HG02798 (cell line): ENCODE measurements at regions not wholly inside any gene's neighbourhood (a gene's known extent, or its start where the extent isn't known, plus 50 kb on each side); places are given as distances from the start of the nearest gene placed in this dataset.
"Not testable (repeated sequence)": the region's sequence is repeated elsewhere in the genome, so short reads cannot be mapped to it uniquely, and the experiment has no call there.

Experiments used
- ATAC-seq: cut with Tn5 transposase; IDR thresholded peaks from one replicate; pipeline ENCODE4 v1.9.1; 2021; ENCODE audit warnings: mild to moderate bottlenecking; ENCODE audit not compliant: unreplicated experiment, poor library complexity

GRCh38 chr17:64773836-64774761 lies 112.0 kb upstream of the SMURF2 start:
- peak; percentile 63 for ATAC-seq

- no peak for ATAC-seq
Observed at GRCh38 chr17:64773386-64773835, 111.3 kb upstream of the SMURF2 start.

GRCh38 chr17:64772845-64773299 lies 110.8 kb upstream of the SMURF2 start:
- ATAC-seq, result no peak

- ATAC-seq, result no peak
Observed at GRCh38 chr17:64771980-64772844, 110.1 kb upstream of the SMURF2 start.

- no peak for ATAC-seq
Observed at GRCh38 chr17:64769712-64770111, 107.6 kb upstream of the SMURF2 start.

- ATAC-seq, result no peak
Observed at GRCh38 chr17:64767269-64767997, 105.3 kb upstream of the SMURF2 start.

GRCh38 chr17:64765191-64765889 lies 103.2 kb upstream of the SMURF2 start:
- ATAC-seq, result no peak

GRCh38 chr17:64750891-64751677 lies 89.0 kb upstream of the SMURF2 start:
- ATAC-seq, result no peak

- ATAC-seq, result no peak
Observed at GRCh38 chr17:64750478-64750877, 88.4 kb upstream of the SMURF2 start.

GRCh38 chr17:64749306-64749705 lies 87.2 kb upstream of the SMURF2 start:
- no peak for ATAC-seq

- ATAC-seq, result no peak
Observed at GRCh38 chr17:64747938-64748540, 85.9 kb upstream of the SMURF2 start.

GRCh38 chr17:64742326-64742725 lies 80.2 kb upstream of the SMURF2 start:
- ATAC-seq, result no peak

GRCh38 chr17:64741916-64742315 lies 79.8 kb upstream of the SMURF2 start:
- not testable (repeated sequence) for ATAC-seq

GRCh38 chr17:64741038-64741641 lies 79.0 kb upstream of the SMURF2 start:
- no peak for ATAC-seq

GRCh38 chr17:64739316-64740058 lies 77.4 kb upstream of the SMURF2 start:
- no peak for ATAC-seq

GRCh38 chr17:64736804-64737492 lies 74.8 kb upstream of the SMURF2 start:
- ATAC-seq, result no peak
